ENCODE measurements at regions not wholly inside any gene's neighbourhood (a gene's known extent, or its start where the extent isn't known, plus 50 kb on each side); places are given as distances from the start of the nearest gene placed in this dataset.

DNA sequence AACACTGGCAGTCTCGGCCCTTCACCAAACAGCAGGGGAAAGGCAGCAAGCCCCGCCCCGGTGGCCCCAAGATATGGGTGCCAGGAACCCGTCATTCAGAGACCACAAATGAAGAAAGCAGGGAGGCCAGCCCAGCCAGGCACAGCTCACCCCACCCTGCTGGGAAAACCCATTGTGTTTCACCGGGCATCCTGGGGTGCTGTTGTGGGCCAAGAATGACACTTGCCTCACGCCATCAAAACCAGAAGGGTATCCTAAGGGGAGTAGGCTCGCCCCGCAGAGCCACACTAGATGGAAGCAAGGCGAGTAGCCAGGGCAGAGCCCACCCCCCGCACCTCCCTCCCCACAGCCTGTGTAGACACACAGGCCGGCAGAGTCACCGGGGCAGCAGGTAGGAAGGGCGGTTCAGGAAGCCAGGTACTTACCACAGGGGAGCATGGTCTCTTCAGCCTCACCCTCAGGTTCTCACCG, 72.5 kb upstream of the KCNMA1 start:
- DNase-seq: no peak

DNA sequence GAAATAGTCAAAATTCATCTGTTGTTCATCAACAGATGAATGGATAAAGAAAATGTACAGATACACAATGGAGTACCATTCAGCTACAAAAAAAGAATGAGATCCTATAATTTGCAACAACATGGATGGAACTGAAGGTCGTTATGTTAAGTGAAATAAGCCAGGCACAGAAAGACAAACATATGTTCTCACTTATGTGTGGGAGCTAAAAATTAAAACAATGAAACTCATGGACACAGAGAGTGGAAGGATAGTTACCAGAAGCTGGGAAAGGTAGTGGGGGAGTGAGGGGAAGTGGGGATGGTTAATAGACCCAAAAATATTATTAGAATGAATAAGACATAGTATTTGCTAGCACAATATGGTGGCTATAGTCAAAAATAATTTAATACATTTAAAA, 70.0 kb upstream of the KCNMA1 start:
- DNase-seq: no peak

DNA sequence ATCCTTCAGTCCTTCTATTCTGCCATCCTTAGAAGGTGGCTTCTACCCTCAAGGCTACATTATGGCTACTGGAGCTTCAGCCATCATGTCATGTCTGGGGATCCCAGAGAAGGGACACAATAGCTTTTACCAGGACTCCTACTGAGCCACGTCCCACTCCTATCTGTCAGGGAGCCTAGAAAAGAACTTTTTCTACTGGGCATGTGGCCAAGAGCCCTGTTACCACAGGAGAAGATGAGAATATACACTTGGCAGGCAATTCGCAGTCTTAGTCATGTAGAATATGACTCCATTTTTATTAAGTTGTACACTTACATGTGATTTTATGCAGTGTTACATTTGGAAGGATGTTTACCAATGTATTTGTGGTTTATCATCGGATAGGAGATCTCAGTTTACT, 64.6 kb upstream of the KCNMA1 start:
- no peak for DNase-seq

DNA sequence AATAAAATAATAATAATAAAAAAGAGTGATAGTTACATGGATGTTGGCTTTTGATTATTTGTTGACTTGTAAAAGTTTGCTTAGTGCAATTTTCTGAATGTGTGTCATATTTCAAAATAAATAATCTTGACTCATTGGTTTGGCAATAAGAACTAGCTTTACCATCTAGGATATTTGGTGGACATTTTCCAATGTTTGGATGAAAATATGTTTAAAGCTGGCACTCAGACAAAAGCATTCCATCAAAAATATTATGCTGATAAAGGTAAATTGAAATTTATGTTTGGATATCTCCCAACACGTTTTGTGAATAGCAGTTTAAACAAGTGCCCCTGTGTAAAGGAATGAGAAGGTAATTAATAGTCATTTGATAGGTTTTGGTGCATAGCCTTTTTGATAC, 62.5 kb upstream of the KCNMA1 start:
- no peak for DNase-seq

DNA sequence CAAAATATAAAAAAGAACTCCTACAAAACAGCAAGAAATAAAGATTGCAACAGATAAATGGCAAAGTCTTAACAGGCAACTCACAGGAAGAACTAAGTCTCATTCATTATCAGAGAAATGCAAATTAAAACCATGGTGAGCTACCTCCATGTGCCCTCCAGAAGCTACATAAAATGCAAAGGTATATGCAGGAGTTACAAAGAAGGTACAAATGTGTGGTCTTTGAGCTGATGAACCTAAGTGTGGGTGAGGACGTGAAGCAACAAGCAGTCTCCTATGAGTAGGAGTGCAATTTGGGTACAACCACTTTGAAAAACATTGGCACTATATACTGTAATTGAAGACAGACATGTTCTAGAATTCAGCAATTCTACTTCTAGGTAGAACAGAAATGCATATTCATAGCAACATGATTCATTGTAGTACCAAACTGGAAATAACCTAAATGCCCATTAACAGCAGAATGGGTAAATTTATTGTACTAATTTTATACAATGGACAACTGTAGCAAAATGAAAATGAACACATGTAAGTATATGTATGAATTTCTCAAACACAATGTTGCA, 61.6 kb upstream of the KCNMA1 start:
- no peak for DNase-seq

DNA sequence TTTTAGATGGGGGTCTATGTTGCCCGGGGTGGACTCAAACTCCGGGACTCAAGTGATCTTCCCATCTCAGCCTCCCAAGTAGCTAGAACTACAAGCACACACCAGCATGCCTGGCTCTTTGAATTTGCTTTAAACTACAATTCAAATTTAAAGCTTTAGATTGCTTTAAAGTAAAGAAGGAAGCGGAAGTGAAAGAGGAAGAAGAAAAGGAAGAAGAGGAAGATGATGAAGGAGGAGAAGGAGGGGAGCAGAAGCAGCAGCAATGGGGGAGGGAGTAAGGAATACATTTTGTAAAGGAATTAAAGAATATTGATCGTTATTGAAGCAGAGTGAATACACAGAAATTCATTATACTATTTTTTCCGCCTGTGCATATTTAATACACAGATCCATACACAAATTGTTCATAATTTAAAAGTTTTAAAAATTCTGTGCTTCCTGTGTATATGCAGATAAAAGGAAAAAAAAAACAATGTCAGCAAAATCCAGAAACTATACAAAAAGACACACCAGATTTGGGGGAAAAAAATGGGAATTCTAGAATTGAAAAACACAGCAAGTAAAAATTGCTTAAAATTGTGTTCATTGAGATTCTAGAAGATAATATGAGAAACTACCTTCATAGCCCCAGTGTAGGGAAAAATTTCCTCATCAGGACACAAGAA, 60.8 kb upstream of the KCNMA1 start:
- DNase-seq: no peak

DNA sequence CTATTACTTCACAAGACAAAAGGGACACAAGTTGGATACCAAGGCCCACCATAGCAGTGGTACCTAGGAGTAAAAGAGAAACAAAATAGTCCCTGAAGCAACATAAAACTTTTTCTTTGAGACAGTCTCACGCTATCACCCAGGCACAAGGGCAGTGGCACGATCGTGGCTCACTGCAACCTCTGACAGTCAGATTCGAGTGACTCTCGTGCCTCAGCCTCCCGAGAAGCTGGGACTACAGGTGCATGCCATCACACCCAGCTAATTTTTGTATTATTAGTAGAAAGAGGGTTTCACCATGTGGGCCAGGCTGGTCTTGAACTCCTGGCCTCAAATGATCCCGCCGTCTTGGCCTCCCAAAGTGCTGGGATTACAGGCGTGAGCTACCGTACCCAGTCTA, 59.0 kb upstream of the KCNMA1 start:
- DNase-seq: no peak

DNA sequence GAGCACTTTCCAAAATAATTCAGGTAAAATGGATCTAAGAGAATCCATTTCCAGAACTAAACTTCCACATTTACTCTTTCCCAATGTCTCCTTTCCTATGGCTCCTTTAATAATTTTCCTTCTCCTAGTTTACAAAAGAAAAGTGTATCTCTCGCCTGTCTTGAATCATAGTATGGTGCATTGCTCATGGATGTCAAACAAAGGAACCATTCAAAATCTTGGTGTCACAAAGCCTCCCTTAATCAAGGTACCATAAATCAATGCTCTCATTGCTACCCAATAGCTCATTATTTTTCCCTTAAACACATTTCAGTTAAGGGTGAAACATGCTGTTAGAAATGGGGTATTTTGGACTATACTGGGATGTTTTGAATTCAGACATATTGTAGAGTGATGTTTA, 57.6 kb upstream of the KCNMA1 start:
- no peak for DNase-seq

DNA sequence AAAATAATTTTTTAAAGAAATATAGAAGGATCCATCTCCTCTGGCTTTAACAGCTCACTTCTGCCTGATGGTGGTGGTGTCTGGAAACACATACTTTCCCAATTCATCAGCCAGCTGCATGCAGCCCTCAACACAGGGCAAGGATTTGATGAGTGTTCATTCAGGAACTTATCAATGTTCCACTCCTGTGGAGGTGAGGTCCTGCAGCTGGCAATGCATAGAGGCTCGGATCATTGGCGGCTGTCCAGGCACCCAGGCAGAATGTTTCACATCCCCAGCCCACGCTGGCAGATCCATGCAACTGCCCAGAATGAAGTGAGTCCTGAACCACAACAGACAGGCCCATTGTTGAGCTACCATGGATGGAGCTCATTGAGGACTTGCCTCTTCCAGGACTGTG, 55.2 kb upstream of the KCNMA1 start:
- no peak for DNase-seq

DNA sequence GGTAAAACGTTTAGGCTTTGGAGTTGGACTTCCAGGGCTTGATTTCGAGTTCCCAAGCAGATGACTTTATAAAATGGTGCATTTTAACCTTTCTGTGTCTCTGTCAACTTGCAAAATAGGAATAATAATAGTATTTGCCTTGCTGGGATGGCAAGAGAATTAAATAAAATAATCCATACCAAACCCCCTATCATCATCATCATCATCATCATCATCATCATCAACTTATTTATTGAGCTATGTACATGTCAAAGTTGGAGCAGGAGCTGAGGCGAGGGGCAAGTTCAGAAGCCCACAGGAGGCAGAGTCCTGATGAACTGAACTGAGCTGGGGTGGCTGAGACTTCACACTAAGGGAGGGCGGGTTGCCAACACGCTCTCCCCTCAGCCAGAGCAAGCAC, 51.7 kb upstream of the KCNMA1 start:
- DNase-seq: no peak

DNA sequence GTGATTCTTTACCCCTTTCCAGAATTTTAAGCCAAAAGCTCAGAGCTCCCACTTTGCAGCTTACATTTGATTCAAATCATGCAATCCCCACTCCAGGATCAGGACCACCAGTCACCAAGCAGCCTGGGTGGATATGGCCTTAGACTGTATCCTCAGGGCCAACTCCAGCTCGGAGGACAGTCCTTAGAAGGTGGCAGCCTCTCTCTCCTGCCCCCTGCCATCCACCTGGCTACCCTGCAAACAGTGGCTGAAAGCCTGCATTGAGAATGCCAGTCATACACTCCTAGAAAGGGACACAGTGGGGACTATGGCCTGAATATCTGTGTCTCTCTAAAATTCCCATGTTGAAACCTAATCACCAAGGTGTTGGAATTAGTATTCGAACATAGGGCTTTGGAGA, 50.0 kb upstream of the KCNMA1 start:
- no peak for DNase-seq
